PFSK-1 (cell line): ENCODE measurements at regions not wholly inside any gene's neighbourhood (a gene's known extent, or its start where the extent isn't known, plus 50 kb on each side); places are given as distances from the start of the nearest gene placed in this dataset.

ENCODE experiments used
- FOXP2 ChIP-seq: optimal IDR thresholded peaks from 2 replicates; pipeline ENCODE3; 2011; ENCODE audit warnings: borderline replicate concordance, control low read depth, inconsistent platforms; ENCODE audit not compliant: insufficient read depth; ENCODE audit errors: extremely low read length, extremely low read depth
- POLR2AphosphoS5 ChIP-seq: IDR thresholded peaks from 2 replicates; pipeline ENCODE4 v1.6.1; 2012; ENCODE audit warnings: low read depth, mild to moderate bottlenecking, control low read depth, low read length, moderate library complexity
- SIN3A ChIP-seq: IDR thresholded peaks from 2 replicates; pipeline ENCODE4 v1.6.1; 2012; ENCODE audit warnings: mild to moderate bottlenecking, low read length, moderate library complexity, borderline replicate concordance; ENCODE audit not compliant: insufficient read depth
- TAF1 ChIP-seq: IDR thresholded peaks from 2 replicates; pipeline ENCODE4 v1.6.1; 2012; ENCODE audit warnings: low read length, control low read depth, borderline replicate concordance; ENCODE audit not compliant: insufficient read depth
- TF ChIP-seq, protein P1 (sequence below), 2 experiments: IDR thresholded peaks; 2 replicates each; pipeline versions ENCODE4 v1.6.1 to v1.8.0; 2011 to 2012; ENCODE audit warnings: low read depth in 2 of 2, low read length in 2 of 2, control low read depth in 1 of 2, inconsistent platforms in 1 of 2, mild to moderate bottlenecking in 1 of 2, moderate library complexity in 1 of 2; ENCODE audit not compliant: insufficient read depth in 1 of 2

DNA sequence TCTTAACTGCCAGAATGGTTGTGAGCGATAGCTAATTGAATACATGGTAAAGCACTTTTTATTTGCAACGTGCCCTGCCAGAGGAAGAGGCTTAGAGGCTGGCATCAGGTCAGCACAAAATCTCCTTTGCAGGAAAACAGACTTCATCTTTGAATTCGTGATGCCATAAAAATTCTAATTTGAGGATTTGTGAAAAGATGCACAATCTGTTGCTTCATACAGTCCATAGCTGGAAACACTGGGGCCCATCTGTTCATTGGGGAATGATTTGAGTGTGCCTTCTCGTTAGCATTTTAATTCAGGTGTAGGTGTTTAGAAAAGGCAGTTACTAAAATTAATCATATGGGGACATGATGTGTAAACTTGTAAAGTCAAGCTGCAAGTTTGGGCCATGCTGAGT, 876.0 kb downstream of the SLC4A3 start:
- no peak for TF ChIP-seq POLR2AphosphoS5
- TF ChIP-seq TAF1 = no peak
- no peak for TF ChIP-seq FOXP2
- TF ChIP-seq, protein P1, sequence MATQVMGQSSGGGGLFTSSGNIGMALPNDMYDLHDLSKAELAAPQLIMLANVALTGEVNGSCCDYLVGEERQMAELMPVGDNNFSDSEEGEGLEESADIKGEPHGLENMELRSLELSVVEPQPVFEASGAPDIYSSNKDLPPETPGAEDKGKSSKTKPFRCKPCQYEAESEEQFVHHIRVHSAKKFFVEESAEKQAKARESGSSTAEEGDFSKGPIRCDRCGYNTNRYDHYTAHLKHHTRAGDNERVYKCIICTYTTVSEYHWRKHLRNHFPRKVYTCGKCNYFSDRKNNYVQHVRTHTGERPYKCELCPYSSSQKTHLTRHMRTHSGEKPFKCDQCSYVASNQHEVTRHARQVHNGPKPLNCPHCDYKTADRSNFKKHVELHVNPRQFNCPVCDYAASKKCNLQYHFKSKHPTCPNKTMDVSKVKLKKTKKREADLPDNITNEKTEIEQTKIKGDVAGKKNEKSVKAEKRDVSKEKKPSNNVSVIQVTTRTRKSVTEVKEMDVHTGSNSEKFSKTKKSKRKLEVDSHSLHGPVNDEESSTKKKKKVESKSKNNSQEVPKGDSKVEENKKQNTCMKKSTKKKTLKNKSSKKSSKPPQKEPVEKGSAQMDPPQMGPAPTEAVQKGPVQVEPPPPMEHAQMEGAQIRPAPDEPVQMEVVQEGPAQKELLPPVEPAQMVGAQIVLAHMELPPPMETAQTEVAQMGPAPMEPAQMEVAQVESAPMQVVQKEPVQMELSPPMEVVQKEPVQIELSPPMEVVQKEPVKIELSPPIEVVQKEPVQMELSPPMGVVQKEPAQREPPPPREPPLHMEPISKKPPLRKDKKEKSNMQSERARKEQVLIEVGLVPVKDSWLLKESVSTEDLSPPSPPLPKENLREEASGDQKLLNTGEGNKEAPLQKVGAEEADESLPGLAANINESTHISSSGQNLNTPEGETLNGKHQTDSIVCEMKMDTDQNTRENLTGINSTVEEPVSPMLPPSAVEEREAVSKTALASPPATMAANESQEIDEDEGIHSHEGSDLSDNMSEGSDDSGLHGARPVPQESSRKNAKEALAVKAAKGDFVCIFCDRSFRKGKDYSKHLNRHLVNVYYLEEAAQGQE (IDR thresholded peaks at IDR 0.05; ENCODE audit: insufficient read depth in 1 of 2, low read depth in 2 of 2, low read length in 2 of 2) = no peak
- no peak for TF ChIP-seq SIN3A

DNA sequence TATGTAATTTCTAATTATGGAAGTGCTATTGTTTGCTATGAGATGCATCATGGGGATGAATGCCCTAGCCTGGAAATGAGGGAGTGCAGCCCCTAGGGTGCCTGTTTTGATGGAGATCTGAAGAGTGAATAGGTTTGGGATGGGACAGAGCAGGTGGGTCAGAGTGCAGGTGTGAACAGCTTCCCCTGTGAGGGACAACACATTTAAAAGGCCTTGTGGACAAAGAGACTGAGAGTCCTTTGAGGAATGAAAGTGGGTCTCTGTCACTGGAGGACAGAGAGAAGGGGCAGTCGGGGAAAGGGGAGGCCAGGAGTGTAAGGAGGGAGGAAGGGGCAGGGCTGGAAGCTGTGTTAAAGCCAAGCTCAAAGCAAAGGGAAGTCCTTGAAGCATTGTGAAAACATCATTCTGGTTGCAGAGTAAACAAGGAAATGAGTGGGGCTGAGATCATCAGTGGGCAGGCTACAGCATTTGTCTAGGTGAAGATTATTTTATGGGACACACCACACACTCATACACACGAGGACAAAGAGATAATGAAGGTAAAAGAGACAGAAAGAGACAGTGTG, 877.6 kb downstream of the SLC4A3 start:
- TF ChIP-seq FOXP2 (no peak), POLR2AphosphoS5 (no peak), TAF1 (no peak)
- TF ChIP-seq, protein P1 (IDR thresholded peaks at IDR 0.05; ENCODE audit: insufficient read depth in 1 of 2, low read depth in 2 of 2, low read length in 2 of 2) = no peak

GRCh38 chr2:220506466-220506865, 879.0 kb downstream of the SLC4A3 start:
- TF ChIP-seq TAF1 = no peak
- TF ChIP-seq, protein P1 (IDR thresholded peaks at IDR 0.05; ENCODE audit: insufficient read depth in 1 of 2, low read depth in 2 of 2, low read length in 2 of 2) = no peak
- no peak for TF ChIP-seq SIN3A
- no peak for TF ChIP-seq FOXP2
- no peak for TF ChIP-seq POLR2AphosphoS5

- TF ChIP-seq POLR2AphosphoS5 (no peak), TAF1 (no peak), SIN3A (no peak), FOXP2 (no peak)
- TF ChIP-seq, protein P1 (IDR thresholded peaks at IDR 0.05; ENCODE audit: insufficient read depth in 1 of 2, low read depth in 2 of 2, low read length in 2 of 2) = no peak
Observed at GRCh38 chr2:220509096-220509757, 881.8 kb downstream of the SLC4A3 start.
